Uterus (tissue), 3 donors: ENCODE measurements at regions not wholly inside any gene's neighbourhood (a gene's known extent, or its start where the extent isn't known, plus 50 kb on each side); places are given as distances from the start of the nearest gene placed in this dataset.

Source experiments
- DNase-seq, 2 donors: peaks; one replicate each; pipeline ENCODE4 v3.0.0-alpha.2; 2019 to 2020
- H3K27ac ChIP-seq, 2 donors: fragments of 200-600 bp; sonication (generic); 1 replicate in 1 of 2; 2 replicates in 1 of 2; pipeline ENCODE4 v1.5.1; 2016 to 2018
- H3K27me3 ChIP-seq, 2 donors: fragments of 200-600 bp; sonication (generic); one replicate each; pipeline ENCODE4 v1.5.1; 2018 to 2019; ENCODE audit warnings: control low read depth in 1 of 2
- H3K36me3 ChIP-seq, 2 donors: fragments of 200-600 bp; sonication (generic); one replicate each; pipeline ENCODE4 v1.5.1; 2019; ENCODE audit warnings: control low read depth in 1 of 2
- H3K4me1 ChIP-seq, 2 donors: fragments of 200-600 bp; sonication (generic); one replicate each; pipeline ENCODE4 v1.5.1; 2018 to 2019; ENCODE audit warnings: control low read depth in 1 of 2
- H3K4me3 ChIP-seq, 2 donors: fragments of 200-600 bp; sonication (generic); 1 replicate in 1 of 2; 2 replicates in 1 of 2; pipeline ENCODE4 v1.5.1; 2018 to 2019; ENCODE audit warnings: mild to moderate bottlenecking in 1 of 2
- H3K9me3 ChIP-seq, 2 donors: fragments of 200-600 bp; sonication (generic); one replicate each; pipeline ENCODE4 v1.5.1; 2019; ENCODE audit warnings: control low read depth in 1 of 2
- CTCF ChIP-seq, 4 experiments: fragments of 200-600 bp in 2 of 4; fragments of 450-650 bp in 2 of 4; sonication (generic) in 2 of 4; IDR thresholded peaks; one replicate each; pipeline ENCODE4 v1.5.1; 2016 to 2019; ENCODE audit warnings: antibody characterized with exemption in 4 of 4, mild to moderate bottlenecking in 2 of 4, moderate library complexity in 1 of 4
- POLR2A ChIP-seq, 2 donors: fragments of 450-650 bp; IDR thresholded peaks; one replicate each; pipeline ENCODE4 v1.6.1; 2016; ENCODE audit warnings: antibody characterized with exemption in 2 of 2, mild to moderate bottlenecking in 1 of 2, moderate library complexity in 1 of 2
- intact Hi-C: fragments of 100-400 bp; cut with DNase I; formaldehyde crosslinking; loops from one replicate; pipeline ENCODE4 v1.15.1; 2023; ENCODE audit warnings: low total_unique reads
- donor health status: DM: yes; HTN: yes; CAD: no.

GRCh38 chr11:116396331-116396730, 376.5 kb downstream of the BUD13 start:
- Histone ChIP-seq H3K9me3 (no peaks in the 10 kb centered on the region), H3K36me3 (no peaks in the 10 kb centered on the region), H3K27me3 (no peaks in the 10 kb centered on the region), H3K27ac (no peak overlapping the region), H3K4me1 (no peaks in the 10 kb centered on the region), H3K4me3 (no peak overlapping the region)
- DNase-seq = no peak
- intact Hi-C loops = no loop called here
- TF ChIP-seq CTCF (IDR thresholded peaks at IDR 0.05) (no peak), POLR2A (IDR thresholded peaks at IDR 0.05) (no peak)

- Histone ChIP-seq H3K36me3 (no peaks in the 10 kb centered on the region), H3K27me3 (no peaks in the 10 kb centered on the region), H3K4me1 (no peaks in the 10 kb centered on the region), H3K9me3 (no peaks in the 10 kb centered on the region), H3K4me3 (no peak overlapping the region), H3K27ac (no peak overlapping the region)
- no peak for TF ChIP-seq CTCF (IDR thresholded peaks at IDR 0.05)
- no peak for TF ChIP-seq POLR2A (IDR thresholded peaks at IDR 0.05)
- no peak for DNase-seq
- intact Hi-C loops = no loop called here
Measured at GRCh38 chr11:116394022-116394421, 378.8 kb downstream of the BUD13 start.

- intact Hi-C loops = no loop called here
- DNase-seq = no peak
- H3K36me3 ChIP-seq = no peaks in the 10 kb centered on the region
- TF ChIP-seq CTCF (IDR thresholded peaks at IDR 0.05) = no peak
- H3K4me1 ChIP-seq = no peaks in the 10 kb centered on the region
- H3K27ac ChIP-seq = no peak overlapping the region
- no peaks in the 10 kb centered on the region for H3K9me3 ChIP-seq
- no peaks in the 10 kb centered on the region for H3K27me3 ChIP-seq
- H3K4me3 ChIP-seq = no peak overlapping the region
Measured at GRCh38 chr11:116390963-116391362, 381.8 kb downstream of the BUD13 start.

- Histone ChIP-seq H3K27ac (no peak overlapping the region), H3K4me1 (no peaks in the 10 kb centered on the region), H3K36me3 (no peaks in the 10 kb centered on the region), H3K9me3 (no peaks in the 10 kb centered on the region), H3K27me3 (no peaks in the 10 kb centered on the region), H3K4me3 (no peak overlapping the region)
- TF ChIP-seq CTCF (IDR thresholded peaks at IDR 0.05) = no peak
- no peak for TF ChIP-seq POLR2A (IDR thresholded peaks at IDR 0.05)
- intact Hi-C loops = no loop called here
- DNase-seq = no peak
Measured at GRCh38 chr11:116388146-116388545, 384.6 kb downstream of the BUD13 start.

- no peak for DNase-seq
- Histone ChIP-seq H3K36me3 (no peaks in the 10 kb centered on the region), H3K9me3 (no peaks in the 10 kb centered on the region), H3K4me1 (no peaks in the 10 kb centered on the region), H3K27me3 (no peaks in the 10 kb centered on the region), H3K27ac (no peak overlapping the region), H3K4me3 (no peak overlapping the region)
- intact Hi-C loops = no loop called here
- TF ChIP-seq CTCF (IDR thresholded peaks at IDR 0.05) (no peak), POLR2A (IDR thresholded peaks at IDR 0.05) (no peak)
Measured at GRCh38 chr11:116387641-116388040, 385.1 kb downstream of the BUD13 start.
